Adrenal gland (tissue), 9 donors: ENCODE measurements at regions not wholly inside any gene's neighbourhood (a gene's known extent, or its start where the extent isn't known, plus 50 kb on each side); places are given as distances from the start of the nearest gene placed in this dataset.
"Not testable (repeated sequence)": the region's sequence is repeated elsewhere in the genome, so short reads cannot be mapped to it uniquely, and the experiment has no call there.

Source experiments
- DNase-seq, 7 donors: peaks; one replicate each; pipeline ENCODE4 v3.0.0-alpha.2; 2019 to 2020
- H3K27ac ChIP-seq, 5 donors: fragments of 200-600 bp; sonication (generic) in 4 of 5; 1 replicate in 3 of 5; 2 replicates in 2 of 5; pipeline versions ENCODE4 v1.5.1 to v1.8.0; 2016 to 2020; ENCODE audit warnings: mild to moderate bottlenecking in 1 of 5
- H3K27me3 ChIP-seq: fragments of 200-600 bp; 2 replicates; pipeline ENCODE4 v1.8.0; 2021
- H3K36me3 ChIP-seq, 2 donors: fragments of 200-600 bp; replicated peaks in 1 of 2; 1 replicate in 1 of 2; 2 replicates in 1 of 2; pipeline versions ENCODE4 v1.5.1 to v1.8.0; 2018 to 2022
- H3K4me1 ChIP-seq, 2 donors: fragments of 200-600 bp; replicated peaks in 1 of 2; 1 replicate in 1 of 2; 2 replicates in 1 of 2; pipeline versions ENCODE4 v1.5.1 to v1.8.0; 2018 to 2021
- H3K4me3 ChIP-seq, 4 donors: fragments of 200-600 bp; sonication (generic) in 3 of 4; one replicate each; pipeline ENCODE4 v1.5.1; 2016 to 2018
- H3K9me3 ChIP-seq, 3 donors: fragments of 200-600 bp; sonication (generic) in 1 of 3; replicated peaks in 1 of 3; 1 replicate in 2 of 3; 2 replicates in 1 of 3; pipeline versions ENCODE4 v1.5.1 to v1.8.0; 2016 to 2021
- POLR2A ChIP-seq, 2 donors: fragments of 450-650 bp; IDR thresholded peaks; one replicate each; pipeline ENCODE4 v1.6.1; 2017; ENCODE audit warnings: antibody characterized with exemption in 2 of 2, mild to moderate bottlenecking in 2 of 2, moderate library complexity in 1 of 2
- WGBS, 4 donors: extraction: QIAGEN DNeasy Blood & Tissue Kit in 2 of 4; methylation state at CpG; one replicate each; pipeline versions ENCODE4 v1.1.5 to v1.1.7; 2013 to 2017; 5-methylcytosine and 5-hydroxymethylcytosine counted together
- intact Hi-C, 2 donors: fragments of 100-400 bp; cut with DNase I; formaldehyde crosslinking; loops; one replicate each; pipeline versions ENCODE4 v1.14.1 to v1.15.0; 2022 to 2023
- TF ChIP-seq, protein P1 (sequence below), 6 experiments: fragments of 450-650 bp in 4 of 6; fragments of 200-600 bp in 2 of 6; sonication (generic) in 1 of 6; IDR thresholded peaks; 1 replicate in 5 of 6; 2 replicates in 1 of 6; pipeline versions ENCODE4 v1.5.1 to v1.8.0; 2016 to 2021; ENCODE audit warnings: antibody characterized with exemption in 6 of 6, mild to moderate bottlenecking in 2 of 6, moderate library complexity in 1 of 6
- donor health status: healthy with polysubstance abuse.
- donor health status: Bipolar disorder and iron deficiency.
- donor health status: DM: yes; HTN: yes; CAD: no.
- donor health status: DM: no; HTN: no; CAD: no.
- donor health status: DM: no; HTN: no; CAD: no.

DNA sequence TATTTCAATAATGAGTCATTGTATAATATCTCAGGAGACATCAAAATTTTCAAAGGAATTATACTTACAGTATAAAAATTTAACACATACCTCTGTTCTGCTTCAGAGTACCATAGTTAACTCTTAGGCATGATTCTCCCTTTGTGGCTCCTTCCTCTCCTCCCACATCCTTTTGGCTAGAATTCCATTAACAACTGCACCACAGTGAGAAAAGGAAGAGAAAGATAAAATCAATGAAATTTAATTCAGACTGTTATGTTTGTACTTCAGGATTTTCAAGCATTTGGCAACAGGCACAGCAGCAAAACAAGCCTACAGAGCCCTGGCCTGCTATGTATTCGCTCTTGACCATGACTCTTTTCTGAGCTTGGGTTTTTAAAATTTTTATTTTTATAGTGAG, 57.2 kb upstream of the SGIP1 start:
- no peaks in the 10 kb centered on the region for H3K9me3 ChIP-seq
- TF ChIP-seq POLR2A (IDR thresholded peaks at IDR 0.05): no peak
- no peak for DNase-seq
- H3K36me3 ChIP-seq: no peaks in the 10 kb centered on the region
- peaks cover 7% of the 10 kb centered on the region for H3K27me3 ChIP-seq
- intact Hi-C loops: no loop called here
- no peak overlapping the region for H3K4me3 ChIP-seq
- H3K27ac ChIP-seq: no peak overlapping the region
- 65 to 95% (median 87%) methylated on average over 1 of the region's 1 CpG for WGBS, 4 donors
- no peaks in the 10 kb centered on the region for H3K4me1 ChIP-seq

DNA sequence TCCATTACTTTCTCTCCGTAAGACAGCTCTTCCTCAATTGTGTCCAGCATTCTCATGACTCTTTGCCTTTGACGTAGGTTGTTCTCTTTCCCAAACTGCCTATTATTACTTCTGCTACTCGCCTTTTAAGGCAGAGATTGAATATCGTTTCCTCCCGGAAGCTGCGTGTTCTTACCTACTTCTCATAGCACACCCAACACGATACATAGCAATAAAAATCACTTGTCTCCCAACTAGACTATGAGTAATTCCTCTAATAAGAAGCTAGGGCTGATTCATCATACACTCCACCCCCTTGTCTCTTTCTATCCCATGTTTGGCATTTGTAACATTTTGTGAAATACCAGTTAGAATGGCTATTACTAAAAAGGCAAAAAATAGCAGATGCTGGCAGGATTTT, 55.8 kb upstream of the SGIP1 start:
- TF ChIP-seq, protein P1, sequence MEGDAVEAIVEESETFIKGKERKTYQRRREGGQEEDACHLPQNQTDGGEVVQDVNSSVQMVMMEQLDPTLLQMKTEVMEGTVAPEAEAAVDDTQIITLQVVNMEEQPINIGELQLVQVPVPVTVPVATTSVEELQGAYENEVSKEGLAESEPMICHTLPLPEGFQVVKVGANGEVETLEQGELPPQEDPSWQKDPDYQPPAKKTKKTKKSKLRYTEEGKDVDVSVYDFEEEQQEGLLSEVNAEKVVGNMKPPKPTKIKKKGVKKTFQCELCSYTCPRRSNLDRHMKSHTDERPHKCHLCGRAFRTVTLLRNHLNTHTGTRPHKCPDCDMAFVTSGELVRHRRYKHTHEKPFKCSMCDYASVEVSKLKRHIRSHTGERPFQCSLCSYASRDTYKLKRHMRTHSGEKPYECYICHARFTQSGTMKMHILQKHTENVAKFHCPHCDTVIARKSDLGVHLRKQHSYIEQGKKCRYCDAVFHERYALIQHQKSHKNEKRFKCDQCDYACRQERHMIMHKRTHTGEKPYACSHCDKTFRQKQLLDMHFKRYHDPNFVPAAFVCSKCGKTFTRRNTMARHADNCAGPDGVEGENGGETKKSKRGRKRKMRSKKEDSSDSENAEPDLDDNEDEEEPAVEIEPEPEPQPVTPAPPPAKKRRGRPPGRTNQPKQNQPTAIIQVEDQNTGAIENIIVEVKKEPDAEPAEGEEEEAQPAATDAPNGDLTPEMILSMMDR (IDR thresholded peaks at IDR 0.05): no peak
- no peak for TF ChIP-seq POLR2A (IDR thresholded peaks at IDR 0.05)
- Histone ChIP-seq H3K9me3 (no peaks in the 10 kb centered on the region), H3K36me3 (no peaks in the 10 kb centered on the region), H3K27ac (no peak overlapping the region), H3K27me3 (peaks cover 7% of the 10 kb centered on the region), H3K4me1 (no peaks in the 10 kb centered on the region), H3K4me3 (no peak overlapping the region)
- DNase-seq: no peak
- intact Hi-C loops: no loop called here
- 74 to 89% (median 82%) methylated on average over 7 of the region's 7 CpGs for WGBS, 4 donors

DNA sequence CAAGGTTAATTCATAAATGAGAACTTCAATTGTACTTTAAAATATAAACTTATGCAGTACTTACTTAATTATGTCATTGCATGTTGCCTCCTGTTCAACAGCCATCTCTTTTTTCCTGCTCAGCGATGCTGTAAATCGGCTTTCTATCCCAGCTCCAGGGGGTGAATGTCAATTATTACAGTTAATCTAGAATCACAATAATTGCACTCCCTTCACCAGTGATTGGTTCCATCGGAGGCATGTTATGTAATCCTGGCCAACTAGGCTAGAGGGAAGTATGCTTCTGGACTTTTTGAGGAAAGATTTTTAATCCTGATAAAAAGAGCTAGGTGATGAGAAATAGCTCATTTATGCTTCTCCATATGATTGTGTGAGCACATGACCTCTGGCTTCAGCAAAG, 53.8 kb upstream of the SGIP1 start:
- Histone ChIP-seq H3K4me3 (no peak overlapping the region), H3K36me3 (no peaks in the 10 kb centered on the region), H3K4me1 (no peaks in the 10 kb centered on the region), H3K9me3 (no peaks in the 10 kb centered on the region), H3K27me3 (peaks cover 6% of the 10 kb centered on the region), H3K27ac (no peak overlapping the region)
- intact Hi-C loops: no loop called here
- TF ChIP-seq POLR2A (IDR thresholded peaks at IDR 0.05): no peak
- TF ChIP-seq, protein P1 (IDR thresholded peaks at IDR 0.05): no peak
- DNase-seq: no peak
- 81 to 85% (median 84%) methylated on average over 3 of the region's 3 CpGs for WGBS, 4 donors

DNA sequence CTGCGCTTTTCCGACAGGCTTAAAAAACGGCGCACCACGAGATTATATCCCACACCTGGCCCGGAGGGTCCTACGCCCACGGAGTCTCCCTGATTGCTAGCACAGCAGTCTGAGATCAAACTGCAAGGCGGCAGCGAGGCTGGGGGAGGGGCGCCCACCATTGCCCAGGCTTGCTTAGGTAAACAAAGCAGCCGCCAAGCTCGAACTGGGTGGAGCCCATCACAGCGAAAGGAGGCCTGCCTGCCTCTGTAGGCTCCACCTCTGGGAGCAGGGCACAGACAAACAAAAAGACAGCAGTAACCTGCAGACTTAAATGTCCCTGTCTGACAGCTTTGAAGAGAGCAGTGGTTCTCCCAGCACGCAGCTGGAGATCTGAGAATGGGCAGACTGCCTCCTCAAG, 52.7 kb upstream of the SGIP1 start:
- H3K4me1 ChIP-seq, H3K36me3 ChIP-seq, DNase-seq, intact Hi-C loops, H3K4me3 ChIP-seq, H3K9me3 ChIP-seq, H3K27me3 ChIP-seq, H3K27ac ChIP-seq: not testable (repeated sequence)
- 72 to 78% (median 76%) methylated on average over 10 to 14 of the region's 15 CpGs for WGBS, 4 donors
